Naive thymus-derived CD4-positive, alpha-beta T cell (primary cell): ENCODE measurements at regions not wholly inside any gene's neighbourhood (a gene's known extent, or its start where the extent isn't known, plus 50 kb on each side); places are given as distances from the start of the nearest gene placed in this dataset.
A peak's percentile ranks its signal among the peaks of the same experiment; 100 is the strongest.

Source experiments
- ATAC-seq: fragments of 150-1000 bp; cut with Tn5 transposase; 2 replicates; pipeline ENCODE4 v1.10.0; 2021; ENCODE audit warnings: mild to moderate bottlenecking, moderate library complexity
- CTCF ChIA-PET: fragments of 350-600 bp; sonication (Branson Sonifier 250); formaldehyde crosslinking; loops from one replicate; lab custom pipeline; 2021; ENCODE audit warnings: antibody characterized with exemption; lab: Charles Lee
- POLR2A ChIA-PET: fragments of 350-600 bp; sonication (Branson Sonifier 250); formaldehyde crosslinking; loops from one replicate; lab custom pipeline; 2021; ENCODE audit warnings: antibody characterized with exemption, inconsistent platforms; lab: Charles Lee
- DNase-seq, 9 donors: peaks; one replicate each; pipeline versions ENCODE4 v3.0.0 to v3.0.0-alpha.2; 2020 to 2022; ENCODE audit warnings: mixed read lengths in 1 of 9
- H3K27ac ChIP-seq: one replicate; pipeline ENCODE4 v1.7.0; 2013; ENCODE audit warnings: mild to moderate bottlenecking, low read depth, low read length, moderate library complexity
- H3K27me3 ChIP-seq, 2 donors: one replicate each; pipeline ENCODE4 v1.7.0; 2013; ENCODE audit warnings: low read length in 2 of 2, mild to moderate bottlenecking in 2 of 2, moderate library complexity in 2 of 2; ENCODE audit not compliant: control insufficient read depth in 2 of 2, insufficient read depth in 2 of 2
- H3K36me3 ChIP-seq, 3 experiments: 1 replicate in 2 of 3; 2 replicates in 1 of 3; pipeline ENCODE4 v1.7.0; 2013; ENCODE audit warnings: low read length in 3 of 3, mild to moderate bottlenecking in 3 of 3, moderate library complexity in 1 of 3; ENCODE audit not compliant: insufficient read depth in 3 of 3, control insufficient read depth in 2 of 3
- H3K4me1 ChIP-seq, 2 donors: one replicate each; pipeline ENCODE4 v1.7.0; 2013; ENCODE audit warnings: low read length in 2 of 2, mild to moderate bottlenecking in 2 of 2, moderate library complexity in 1 of 2; ENCODE audit not compliant: control insufficient read depth in 2 of 2, insufficient read depth in 2 of 2
- H3K4me3 ChIP-seq: 2 replicates; pipeline ENCODE4 v1.7.0; 2013; ENCODE audit warnings: mild to moderate bottlenecking, low read length
- H3K9me3 ChIP-seq, 3 experiments: 1 replicate in 2 of 3; 2 replicates in 1 of 3; pipeline ENCODE4 v1.7.0; 2013; ENCODE audit warnings: low read length in 3 of 3; ENCODE audit not compliant: control insufficient read depth in 2 of 3
- H3K27ac Mint-ChIP-seq, 9 donors: one replicate each; pipeline ENCODE4 v1.8.0; 2020 to 2022; ENCODE audit warnings: mixed read lengths in 9 of 9, mild to moderate bottlenecking in 8 of 9, moderate library complexity in 5 of 9, inconsistent platforms in 2 of 9
- H3K27me3 Mint-ChIP-seq, 5 donors: one replicate each; pipeline ENCODE4 v1.8.0; 2021 to 2022; ENCODE audit warnings: mixed read lengths in 5 of 5, mild to moderate bottlenecking in 1 of 5
- H3K36me3 Mint-ChIP-seq, 5 donors: one replicate each; pipeline ENCODE4 v1.8.0; 2020 to 2022; ENCODE audit warnings: mixed read lengths in 5 of 5, mild to moderate bottlenecking in 3 of 5, inconsistent platforms in 1 of 5
- H3K4me1 Mint-ChIP-seq, 7 donors: one replicate each; pipeline ENCODE4 v1.8.0; 2020 to 2022; ENCODE audit warnings: mixed read lengths in 7 of 7, mild to moderate bottlenecking in 3 of 7, inconsistent platforms in 1 of 7
- H3K4me3 Mint-ChIP-seq, 10 donors: one replicate each; pipeline ENCODE4 v1.8.0; 2020 to 2022; ENCODE audit warnings: mild to moderate bottlenecking in 10 of 10, mixed read lengths in 10 of 10, moderate library complexity in 6 of 10, inconsistent platforms in 2 of 10
- H3K9me3 Mint-ChIP-seq, 11 donors: one replicate each; pipeline ENCODE4 v1.8.0; 2020 to 2022; ENCODE audit warnings: mixed read lengths in 11 of 11, mild to moderate bottlenecking in 4 of 11, inconsistent platforms in 1 of 11, moderate library complexity in 1 of 11
- intact Hi-C, 2 donors: fragments of 100-400 bp; cut with micrococcal nuclease; formaldehyde crosslinking; loops; one replicate each; pipeline ENCODE4 v1.15.1; 2023

GRCh38 chr17:6243186-6243585 is 173.0 kb downstream of the WSCD1 start:
- Histone ChIP-seq H3K27ac (no peak overlapping the region), H3K36me3 (no peaks in the 10 kb centered on the region), H3K27me3 (no peaks in the 10 kb centered on the region), H3K4me1 (no peaks in the 10 kb centered on the region), H3K4me3 (no peak overlapping the region), H3K9me3 (no peaks in the 10 kb centered on the region)
- no peaks in the 10 kb centered on the region for H3K36me3 Mint-ChIP-seq
- ChIA-PET CTCF (no interaction called here), POLR2A (no interaction called here)
- peaks cover 0 to 2% (median 0%) of the 10 kb centered on the region in 11 donors for H3K9me3 Mint-ChIP-seq
- DNase-seq (no peak), ATAC-seq (no peak)
- intact Hi-C loops: no loop called here
- H3K27me3 Mint-ChIP-seq: peaks cover 3 to 52% (median 29%) of the 10 kb centered on the region in 5 donors
- no peak overlapping the region for H3K27ac Mint-ChIP-seq
- H3K4me1 Mint-ChIP-seq: no peaks in the 10 kb centered on the region
- H3K4me3 Mint-ChIP-seq: no peak overlapping the region

GRCh38 chr17:6241996-6242395 is 171.8 kb downstream of the WSCD1 start:
- DNase-seq (no peak), ATAC-seq (no peak)
- Mint-ChIP-seq H3K4me1 (no peaks in the 10 kb centered on the region), H3K9me3 (peaks cover 0 to 3% (median 0%) of the 10 kb centered on the region in 11 donors), H3K36me3 (no peaks in the 10 kb centered on the region), H3K4me3 (no peak overlapping the region), H3K27me3 (peaks cover 4 to 49% (median 29%) of the 10 kb centered on the region in 5 donors), H3K27ac (no peak overlapping the region)
- Histone ChIP-seq H3K9me3 (no peaks in the 10 kb centered on the region), H3K4me3 (no peak overlapping the region), H3K27ac (no peak overlapping the region), H3K36me3 (no peaks in the 10 kb centered on the region), H3K27me3 (no peaks in the 10 kb centered on the region), H3K4me1 (no peaks in the 10 kb centered on the region)
- CTCF ChIA-PET: no interaction called here
- intact Hi-C loops: no loop called here
- POLR2A ChIA-PET: no interaction called here

GRCh38 chr17:6241381-6241780 is 171.2 kb downstream of the WSCD1 start:
- Histone ChIP-seq H3K27ac (no peak overlapping the region), H3K9me3 (no peaks in the 10 kb centered on the region), H3K4me3 (no peak overlapping the region), H3K36me3 (no peaks in the 10 kb centered on the region), H3K27me3 (no peaks in the 10 kb centered on the region), H3K4me1 (no peaks in the 10 kb centered on the region)
- H3K4me1 Mint-ChIP-seq: no peaks in the 10 kb centered on the region
- no peak for DNase-seq
- peaks cover 0 to 3% (median 0%) of the 10 kb centered on the region in 11 donors for H3K9me3 Mint-ChIP-seq
- ATAC-seq: no peak
- peaks cover 4 to 49% (median 29%) of the 10 kb centered on the region in 5 donors for H3K27me3 Mint-ChIP-seq
- ChIA-PET CTCF (no interaction called here), POLR2A (no interaction called here)
- intact Hi-C loops: no loop called here
- H3K27ac Mint-ChIP-seq: no peak overlapping the region
- no peaks in the 10 kb centered on the region for H3K36me3 Mint-ChIP-seq
- no peak overlapping the region for H3K4me3 Mint-ChIP-seq

GRCh38 chr17:6240601-6241000 is 170.4 kb downstream of the WSCD1 start:
- intact Hi-C loops: no loop called here
- H3K9me3 ChIP-seq: no peaks in the 10 kb centered on the region
- no peak overlapping the region for H3K27ac ChIP-seq
- no peaks in the 10 kb centered on the region for H3K27me3 ChIP-seq
- ChIA-PET POLR2A (no interaction called here), CTCF (no interaction called here)
- Mint-ChIP-seq H3K27me3 (peaks cover 4 to 49% (median 29%) of the 10 kb centered on the region in 5 donors), H3K27ac (peak overlapping the region in 1 of 9 donors; percentile 76), H3K4me3 (no peak overlapping the region), H3K9me3 (peaks cover 0 to 3% (median 0%) of the 10 kb centered on the region in 11 donors), H3K4me1 (no peaks in the 10 kb centered on the region), H3K36me3 (no peaks in the 10 kb centered on the region)
- no peaks in the 10 kb centered on the region for H3K4me1 ChIP-seq
- no peaks in the 10 kb centered on the region for H3K36me3 ChIP-seq
- H3K4me3 ChIP-seq: no peak overlapping the region
- ATAC-seq: no peak
- no peak for DNase-seq

GRCh38 chr17:6240001-6240400 is 169.8 kb downstream of the WSCD1 start:
- intact Hi-C loops: no loop called here
- Mint-ChIP-seq H3K4me3 (no peak overlapping the region), H3K27me3 (peaks cover 4 to 49% (median 29%) of the 10 kb centered on the region in 5 donors), H3K9me3 (peaks cover 0 to 3% (median 0%) of the 10 kb centered on the region in 11 donors), H3K36me3 (no peaks in the 10 kb centered on the region), H3K4me1 (no peaks in the 10 kb centered on the region), H3K27ac (no peak overlapping the region)
- no peaks in the 10 kb centered on the region for H3K36me3 ChIP-seq
- CTCF ChIA-PET: no interaction called here
- no peak overlapping the region for H3K27ac ChIP-seq
- POLR2A ChIA-PET: no interaction called here
- ATAC-seq (no peak), DNase-seq (no peak)
- H3K9me3 ChIP-seq: no peaks in the 10 kb centered on the region
- no peaks in the 10 kb centered on the region for H3K27me3 ChIP-seq
- no peak overlapping the region for H3K4me3 ChIP-seq
- no peaks in the 10 kb centered on the region for H3K4me1 ChIP-seq

GRCh38 chr17:6239241-6239798 is 169.1 kb downstream of the WSCD1 start:
- DNase-seq (no peak), ATAC-seq (no peak)
- Histone ChIP-seq H3K4me3 (no peak overlapping the region), H3K27me3 (no peaks in the 10 kb centered on the region), H3K27ac (no peak overlapping the region), H3K9me3 (no peaks in the 10 kb centered on the region), H3K36me3 (no peaks in the 10 kb centered on the region), H3K4me1 (no peaks in the 10 kb centered on the region)
- Mint-ChIP-seq H3K4me1 (no peaks in the 10 kb centered on the region), H3K4me3 (no peak overlapping the region), H3K36me3 (no peaks in the 10 kb centered on the region), H3K27ac (no peak overlapping the region), H3K9me3 (peaks cover 0 to 3% (median 0%) of the 10 kb centered on the region in 11 donors), H3K27me3 (peaks cover 4 to 44% (median 29%) of the 10 kb centered on the region in 5 donors)
- intact Hi-C loops: no loop called here
- POLR2A ChIA-PET: no interaction called here
- CTCF ChIA-PET: interaction anchor here (0.5 kb wide), 1 partner anchor 172 kb away, joined by 3 read pairs; no protein-coding TSS in a partner anchor

GRCh38 chr17:6233856-6234255 is 163.7 kb downstream of the WSCD1 start:
- H3K27me3 Mint-ChIP-seq: peaks cover 0 to 10% (median 5%) of the 10 kb centered on the region in 5 donors
- ATAC-seq (no peak), DNase-seq (no peak)
- H3K9me3 Mint-ChIP-seq: peaks cover 0 to 3% (median 0%) of the 10 kb centered on the region in 11 donors
- Histone ChIP-seq H3K27me3 (no peaks in the 10 kb centered on the region), H3K4me1 (no peaks in the 10 kb centered on the region), H3K36me3 (no peaks in the 10 kb centered on the region), H3K4me3 (no peak overlapping the region), H3K27ac (no peak overlapping the region), H3K9me3 (no peaks in the 10 kb centered on the region)
- ChIA-PET CTCF (no interaction called here), POLR2A (no interaction called here)
- no peaks in the 10 kb centered on the region for H3K36me3 Mint-ChIP-seq
- H3K27ac Mint-ChIP-seq: no peak overlapping the region
- H3K4me1 Mint-ChIP-seq: no peaks in the 10 kb centered on the region
- H3K4me3 Mint-ChIP-seq: no peak overlapping the region
- intact Hi-C loops: no loop called here
